ENCODE measurements at regions not wholly inside any gene's neighbourhood (a gene's known extent, or its start where the extent isn't known, plus 50 kb on each side); places are given as distances from the start of the nearest gene placed in this dataset.

- Histone ChIP-seq H2BK5ac (ENCODE audit: low read depth, low read length, poor library complexity, severe bottlenecking) (no peak overlapping the region), H3K27ac (ENCODE audit: low read length, poor library complexity, severe bottlenecking) (no peak overlapping the region), H2BK120ac (ENCODE audit: low read depth, low read length) (no peak overlapping the region), H3K27me3 (ENCODE audit: control insufficient read depth in 1 of 2, insufficient read depth in 1 of 2, low read length in 2 of 2) (peaks cover 0 to 15% of the 10 kb centered on the region in 2 experiments), H2BK15ac (ENCODE audit: low read depth, poor library complexity, severe bottlenecking) (no peak overlapping the region), H3K18ac (ENCODE audit: low read depth in 1 of 2, low read length in 2 of 2) (no peak overlapping the region), H3K4me2 (ENCODE audit: low read length, poor library complexity, severe bottlenecking) (no peak overlapping the region), H2AK5ac (ENCODE audit: low read length, severe bottlenecking) (no peak overlapping the region), H3K9ac (ENCODE audit: low read length) (peak overlapping the region; percentile 77), H3K4ac (ENCODE audit: low read depth in 1 of 2, low read length in 2 of 2) (no peak overlapping the region), H3K4me3 (ENCODE audit: insufficient read depth in 1 of 2, low read depth in 1 of 2, low read length in 2 of 2) (no peak overlapping the region), H4K91ac (ENCODE audit: low read length) (no peak overlapping the region), H3K14ac (ENCODE audit: low read length in 2 of 2) (no peak overlapping the region), H2AFZ (ENCODE audit: low read depth, low read length) (no peak overlapping the region), H4K8ac (ENCODE audit: low read length) (no peak overlapping the region), H3K36me3 (ENCODE audit: control insufficient read depth in 1 of 2, insufficient read depth in 2 of 2, low read depth in 1 of 2, low read length in 2 of 2) (no peaks in the 10 kb centered on the region), H3K79me1 (replicated peaks; ENCODE audit: low read length, poor library complexity, severe bottlenecking) (no peaks in the 10 kb centered on the region), H3K23ac (ENCODE audit: low read length in 2 of 2) (no peak overlapping the region), H2BK12ac (ENCODE audit: low read length in 2 of 2) (no peak overlapping the region), H3K4me1 (ENCODE audit: control insufficient read depth, insufficient read depth, low read depth, low read length) (peaks cover 1% of the 10 kb centered on the region), H3K9me3 (ENCODE audit: control insufficient read depth, low read length) (no peaks in the 10 kb centered on the region)
- 78% methylated on average over 3 of the region's 4 CpGs for WGBS
- DNase-seq: no peak
Observed at GRCh38 chr10:117609796-117610170, 67.2 kb downstream of the EMX2 start.

DNA sequence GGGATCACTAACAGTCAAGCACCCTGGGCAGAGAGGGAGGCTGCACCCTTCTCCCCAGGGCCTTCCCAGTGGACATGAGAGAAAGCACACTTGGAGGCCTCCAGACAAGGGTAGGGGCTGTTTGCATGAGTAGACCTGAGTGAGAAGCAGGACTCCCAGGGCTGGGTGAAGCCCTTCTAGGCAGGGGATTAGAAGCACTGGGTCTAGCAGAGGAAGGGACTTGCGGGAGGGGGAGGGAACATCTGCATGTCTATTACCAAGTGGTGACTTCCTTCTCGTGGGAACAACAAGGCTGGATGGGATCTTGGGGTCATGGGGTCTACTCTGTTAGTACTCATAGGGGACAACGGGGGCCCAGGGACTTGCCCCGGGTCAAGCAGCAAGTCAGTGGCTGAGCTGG, 67.8 kb downstream of the EMX2 start:
- no peak overlapping the region for H2BK5ac ChIP-seq (ENCODE audit: low read depth, low read length, poor library complexity, severe bottlenecking)
- no peaks in the 10 kb centered on the region for H3K36me3 ChIP-seq (ENCODE audit: control insufficient read depth in 1 of 2, insufficient read depth in 2 of 2, low read depth in 1 of 2, low read length in 2 of 2)
- H2BK15ac ChIP-seq (ENCODE audit: low read depth, poor library complexity, severe bottlenecking): no peak overlapping the region

GRCh38 chr10:117612113-117612512, 69.6 kb downstream of the EMX2 start:
- no peak overlapping the region for H3K23ac ChIP-seq (ENCODE audit: low read length in 2 of 2)
- H2BK120ac ChIP-seq (ENCODE audit: low read depth, low read length): no peak overlapping the region
- DNase-seq: no peak
- no peak overlapping the region for H3K4me2 ChIP-seq (ENCODE audit: low read length, poor library complexity, severe bottlenecking)
- no peak overlapping the region for H2BK15ac ChIP-seq (ENCODE audit: low read depth, poor library complexity, severe bottlenecking)
- no peak overlapping the region for H2BK12ac ChIP-seq (ENCODE audit: low read length in 2 of 2)
- no peak overlapping the region for H4K91ac ChIP-seq (ENCODE audit: low read length)
- peaks cover 0 to 8% of the 10 kb centered on the region in 2 experiments for H3K27me3 ChIP-seq (ENCODE audit: control insufficient read depth in 1 of 2, insufficient read depth in 1 of 2, low read length in 2 of 2)
- H3K9ac ChIP-seq (ENCODE audit: low read length): no peak overlapping the region
- peaks cover 1% of the 10 kb centered on the region for H3K4me1 ChIP-seq (ENCODE audit: control insufficient read depth, insufficient read depth, low read depth, low read length)
- H2BK5ac ChIP-seq (ENCODE audit: low read depth, low read length, poor library complexity, severe bottlenecking): no peak overlapping the region
- no peak overlapping the region for H2AFZ ChIP-seq (ENCODE audit: low read depth, low read length)
- H3K36me3 ChIP-seq (ENCODE audit: control insufficient read depth in 1 of 2, insufficient read depth in 2 of 2, low read depth in 1 of 2, low read length in 2 of 2): no peaks in the 10 kb centered on the region
- H3K4me3 ChIP-seq (ENCODE audit: insufficient read depth in 1 of 2, low read depth in 1 of 2, low read length in 2 of 2): no peak overlapping the region
- H2AK5ac ChIP-seq (ENCODE audit: low read length, severe bottlenecking): no peak overlapping the region
- H4K8ac ChIP-seq (ENCODE audit: low read length): no peak overlapping the region
- no peaks in the 10 kb centered on the region for H3K9me3 ChIP-seq (ENCODE audit: control insufficient read depth, low read length)
- no peak overlapping the region for H3K27ac ChIP-seq (ENCODE audit: low read length, poor library complexity, severe bottlenecking)
- no peak overlapping the region for H3K18ac ChIP-seq (ENCODE audit: low read depth in 1 of 2, low read length in 2 of 2)
- no peak overlapping the region for H3K14ac ChIP-seq (ENCODE audit: low read length in 2 of 2)
- no peaks in the 10 kb centered on the region for H3K79me1 ChIP-seq (replicated peaks; ENCODE audit: low read length, poor library complexity, severe bottlenecking)
- no peak overlapping the region for H3K4ac ChIP-seq (ENCODE audit: low read depth in 1 of 2, low read length in 2 of 2)
- WGBS: 94% methylated on average over 1 of the region's 1 CpG

More for the DNA sequence above, 67.8 kb downstream of the EMX2 start:
- no peak overlapping the region for H3K4me2 ChIP-seq (ENCODE audit: low read length, poor library complexity, severe bottlenecking)
- WGBS: 56% methylated on average over 4 of the region's 4 CpGs
- H3K27me3 ChIP-seq (ENCODE audit: control insufficient read depth in 1 of 2, insufficient read depth in 1 of 2, low read length in 2 of 2): peaks cover 0 to 10% of the 10 kb centered on the region in 2 experiments
- peaks cover 1% of the 10 kb centered on the region for H3K4me1 ChIP-seq (ENCODE audit: control insufficient read depth, insufficient read depth, low read depth, low read length)
- no peak overlapping the region for H3K14ac ChIP-seq (ENCODE audit: low read length in 2 of 2)
- no peak for DNase-seq
- H3K4me3 ChIP-seq (ENCODE audit: insufficient read depth in 1 of 2, low read depth in 1 of 2, low read length in 2 of 2): no peak overlapping the region
- no peak overlapping the region for H2BK120ac ChIP-seq (ENCODE audit: low read depth, low read length)
- peak overlapping the region in 1 of 2 experiments; percentile 29 for H3K23ac ChIP-seq (ENCODE audit: low read length in 2 of 2)
- H4K91ac ChIP-seq (ENCODE audit: low read length): no peak overlapping the region
- H3K9ac ChIP-seq (ENCODE audit: low read length): peak overlapping the region; percentile 77
- no peak overlapping the region for H2BK12ac ChIP-seq (ENCODE audit: low read length in 2 of 2)
- no peaks in the 10 kb centered on the region for H3K9me3 ChIP-seq (ENCODE audit: control insufficient read depth, low read length)
- no peak overlapping the region for H2AFZ ChIP-seq (ENCODE audit: low read depth, low read length)
- H3K4ac ChIP-seq (ENCODE audit: low read depth in 1 of 2, low read length in 2 of 2): no peak overlapping the region
- H3K18ac ChIP-seq (ENCODE audit: low read depth in 1 of 2, low read length in 2 of 2): no peak overlapping the region
- H4K8ac ChIP-seq (ENCODE audit: low read length): no peak overlapping the region
- no peaks in the 10 kb centered on the region for H3K79me1 ChIP-seq (replicated peaks; ENCODE audit: low read length, poor library complexity, severe bottlenecking)
- no peak overlapping the region for H2AK5ac ChIP-seq (ENCODE audit: low read length, severe bottlenecking)
- no peak overlapping the region for H3K27ac ChIP-seq (ENCODE audit: low read length, poor library complexity, severe bottlenecking)

- Histone ChIP-seq H3K4me1 (ENCODE audit: control insufficient read depth, insufficient read depth, low read depth, low read length) (no peaks in the 10 kb centered on the region), H3K4me2 (ENCODE audit: low read length, poor library complexity, severe bottlenecking) (no peak overlapping the region), H3K4ac (ENCODE audit: low read depth in 1 of 2, low read length in 2 of 2) (no peak overlapping the region), H2BK5ac (ENCODE audit: low read depth, low read length, poor library complexity, severe bottlenecking) (no peak overlapping the region), H2AFZ (ENCODE audit: low read depth, low read length) (no peak overlapping the region), H3K27me3 (ENCODE audit: control insufficient read depth in 1 of 2, insufficient read depth in 1 of 2, low read length in 2 of 2) (peaks cover 0 to 8% of the 10 kb centered on the region in 2 experiments), H2AK5ac (ENCODE audit: low read length, severe bottlenecking) (no peak overlapping the region), H3K9me3 (ENCODE audit: control insufficient read depth, low read length) (no peaks in the 10 kb centered on the region), H3K36me3 (ENCODE audit: control insufficient read depth in 1 of 2, insufficient read depth in 2 of 2, low read depth in 1 of 2, low read length in 2 of 2) (no peaks in the 10 kb centered on the region), H3K4me3 (ENCODE audit: insufficient read depth in 1 of 2, low read depth in 1 of 2, low read length in 2 of 2) (no peak overlapping the region), H3K23ac (ENCODE audit: low read length in 2 of 2) (no peak overlapping the region), H3K9ac (ENCODE audit: low read length) (no peak overlapping the region), H3K79me1 (replicated peaks; ENCODE audit: low read length, poor library complexity, severe bottlenecking) (no peaks in the 10 kb centered on the region), H2BK12ac (ENCODE audit: low read length in 2 of 2) (no peak overlapping the region), H2BK120ac (ENCODE audit: low read depth, low read length) (no peak overlapping the region), H4K8ac (ENCODE audit: low read length) (no peak overlapping the region), H4K91ac (ENCODE audit: low read length) (no peak overlapping the region), H3K18ac (ENCODE audit: low read depth in 1 of 2, low read length in 2 of 2) (no peak overlapping the region), H2BK15ac (ENCODE audit: low read depth, poor library complexity, severe bottlenecking) (no peak overlapping the region), H3K27ac (ENCODE audit: low read length, poor library complexity, severe bottlenecking) (no peak overlapping the region), H3K14ac (ENCODE audit: low read length in 2 of 2) (no peak overlapping the region)
- WGBS: 94% methylated on average over 3 of the region's 3 CpGs
- no peak for DNase-seq
Observed at GRCh38 chr10:117615649-117616048, 73.1 kb downstream of the EMX2 start.
